Stimulated activated CD4-positive, alpha-beta T cell treated with anti-CD3 and anti-CD28 coated beads, Interleukin-12 subunit alpha, Interleukin-12 subunit beta, amount 100 ng/mL, for 48 hours (primary cell): ENCODE measurements at regions not wholly inside any gene's neighbourhood (a gene's known extent, or its start where the extent isn't known, plus 50 kb on each side); places are given as distances from the start of the nearest gene placed in this dataset.

Experiments
- DNase-seq, 3 donors: peaks; one replicate each; pipeline ENCODE4 v3.0.0-alpha.2; 2020; ENCODE audit warnings: low read depth in 2 of 3, low spot score in 1 of 3

DNA sequence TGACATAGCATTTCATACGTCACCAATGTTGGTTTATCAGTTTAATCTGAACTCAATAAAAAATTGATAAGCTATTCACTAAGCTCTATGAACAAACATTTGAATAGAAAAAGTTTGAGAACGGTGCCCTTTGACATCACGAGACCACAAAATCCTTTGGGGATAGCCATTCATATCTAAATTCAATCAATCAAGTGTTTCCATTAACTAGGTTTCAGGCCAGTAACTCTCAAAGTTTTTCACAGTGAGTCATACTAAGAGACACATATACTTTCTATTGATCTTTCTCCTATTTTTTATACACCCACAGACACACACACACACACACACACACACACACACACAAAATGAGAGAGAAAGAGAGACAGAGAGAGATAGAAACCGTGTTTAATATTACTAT, 235.4 kb upstream of the SNX7 start:
- no peak for DNase-seq

DNA sequence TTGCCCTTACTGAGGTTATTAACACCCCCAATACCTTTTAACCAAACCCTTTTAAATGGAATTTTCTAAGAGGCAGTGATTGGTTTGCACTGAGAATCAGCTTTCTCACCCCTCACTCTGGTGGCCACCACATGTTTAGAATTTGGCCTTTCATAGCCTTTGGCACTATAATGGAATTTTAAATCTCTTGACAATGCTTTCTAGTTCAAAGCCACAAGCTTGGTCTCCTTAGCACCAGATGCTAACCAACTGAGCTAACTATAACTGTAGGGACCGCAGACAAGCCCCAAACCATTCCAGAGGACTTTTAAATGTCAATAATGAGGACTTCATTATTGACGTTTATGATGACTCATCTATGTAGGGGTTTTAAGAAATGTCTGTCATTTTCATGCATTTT, 238.7 kb upstream of the SNX7 start:
- DNase-seq, result no peak

DNA sequence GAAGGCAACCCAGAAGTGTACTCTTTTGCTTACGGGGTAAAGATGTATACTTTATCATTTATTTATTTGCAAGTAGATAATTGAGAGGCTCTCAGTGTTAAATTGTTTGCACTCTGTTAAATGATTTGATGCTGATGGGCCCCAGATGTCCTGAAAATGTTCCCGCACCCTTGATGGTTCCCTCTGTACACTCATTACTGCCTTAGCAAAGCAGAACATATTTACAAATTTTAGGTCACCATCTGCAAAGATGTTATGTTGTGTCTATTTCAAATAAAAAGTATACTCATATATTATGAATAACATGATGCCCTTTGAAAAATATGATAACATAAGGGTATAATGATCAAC, 240.5 kb upstream of the SNX7 start:
- DNase-seq, result no peak

DNA sequence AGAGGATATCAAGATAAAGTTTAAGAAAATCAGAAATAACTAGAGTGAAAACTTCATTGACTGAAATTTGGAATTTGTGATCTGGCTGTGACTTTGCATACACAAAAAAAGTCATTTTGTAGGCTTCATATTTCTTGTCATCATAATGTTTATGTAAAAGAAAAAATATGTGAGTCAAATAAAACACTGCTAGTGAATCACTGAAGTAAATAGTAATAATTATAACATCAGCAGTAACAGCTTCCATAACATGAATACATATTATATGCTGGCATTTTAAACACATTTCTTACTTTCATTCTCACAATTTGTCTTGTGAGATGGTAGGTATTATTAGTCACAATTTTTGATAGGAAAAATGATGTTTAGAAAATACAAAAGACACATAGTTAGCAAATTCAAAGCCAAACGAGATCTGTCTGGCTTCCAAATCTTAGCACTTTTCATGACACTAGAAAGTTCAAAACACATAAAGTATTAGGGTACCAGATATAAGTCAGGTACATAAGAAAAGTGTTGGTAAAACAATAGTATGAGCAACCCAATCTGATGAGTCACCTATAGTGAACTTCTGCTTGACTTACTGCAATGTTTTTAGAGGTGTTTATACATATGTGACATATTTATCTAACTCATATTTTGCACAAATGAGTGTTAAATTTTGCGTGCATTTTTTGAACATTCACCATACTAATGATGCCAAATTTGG, 241.0 kb upstream of the SNX7 start:
- DNase-seq, result no peak

DNA sequence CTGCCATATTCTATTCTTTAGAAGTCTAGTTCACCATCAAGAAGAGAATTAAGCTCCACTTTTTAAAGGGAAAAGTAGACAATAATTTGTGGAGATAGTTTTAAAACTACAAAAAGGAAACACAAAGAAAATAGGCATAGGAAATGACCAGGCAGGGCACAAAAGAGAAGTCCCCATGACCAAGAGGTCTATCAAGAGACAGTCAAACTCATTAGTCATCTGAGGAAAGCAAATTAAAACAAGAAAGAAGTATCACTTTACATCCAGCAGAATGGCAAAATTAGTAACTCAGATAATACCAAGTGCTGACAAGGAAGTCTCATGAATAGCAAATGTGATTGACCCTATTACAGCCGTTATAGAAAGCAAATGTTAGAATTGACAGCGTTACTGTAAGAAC, 243.7 kb upstream of the SNX7 start:
- no peak for DNase-seq

DNA sequence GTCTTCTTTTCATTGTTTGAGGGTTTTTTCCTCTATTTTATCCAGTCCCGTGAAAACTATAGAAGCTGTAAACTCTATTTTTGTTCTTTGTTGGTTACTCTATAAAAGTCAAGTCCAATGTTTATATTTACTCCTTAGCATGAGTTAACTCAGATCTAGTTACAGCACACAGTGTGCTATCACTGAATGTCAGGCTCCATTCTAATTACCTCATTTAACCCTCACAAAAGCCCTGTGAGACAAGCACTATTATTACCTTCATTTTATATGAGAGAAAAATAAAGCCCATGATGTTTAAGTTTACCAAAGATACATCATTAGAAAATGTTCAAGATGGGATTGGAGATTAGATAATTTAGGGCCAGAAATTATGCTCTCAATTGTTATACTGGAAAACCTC, 251.4 kb upstream of the SNX7 start:
- DNase-seq, result no peak

DNA sequence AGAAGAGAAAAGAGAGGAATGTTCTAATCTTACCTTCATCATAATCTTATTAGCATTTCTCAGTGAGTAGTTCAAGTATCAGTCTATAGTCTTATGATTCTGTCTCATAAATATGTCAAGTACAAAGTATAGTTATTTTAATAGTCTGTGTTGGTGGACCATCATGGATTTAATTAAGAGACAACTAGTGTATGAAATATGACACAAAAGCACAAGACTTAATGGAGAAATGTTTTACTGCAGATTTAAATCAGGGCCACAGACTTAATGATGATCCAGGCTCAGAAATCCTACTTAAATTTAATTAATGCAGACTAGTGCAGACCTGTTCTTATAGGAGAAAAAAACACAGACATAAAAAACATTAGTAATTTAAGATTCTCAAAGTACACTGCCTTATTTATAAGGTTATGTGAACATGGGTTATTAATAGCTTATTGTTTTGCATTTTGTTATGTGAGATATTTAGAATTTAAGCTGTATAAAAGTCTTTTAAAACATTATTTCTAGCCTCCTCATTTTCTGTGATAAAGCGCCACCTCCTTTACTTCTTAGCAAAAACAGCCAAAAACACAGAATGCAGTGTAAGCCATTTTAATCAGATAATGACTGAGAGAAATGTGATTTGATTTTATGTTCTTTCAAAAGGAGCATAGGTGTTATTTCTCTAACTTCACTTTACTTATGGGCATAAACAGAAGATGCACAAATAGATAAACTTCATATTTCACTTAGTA, 255.0 kb upstream of the SNX7 start:
- no peak for DNase-seq

DNA sequence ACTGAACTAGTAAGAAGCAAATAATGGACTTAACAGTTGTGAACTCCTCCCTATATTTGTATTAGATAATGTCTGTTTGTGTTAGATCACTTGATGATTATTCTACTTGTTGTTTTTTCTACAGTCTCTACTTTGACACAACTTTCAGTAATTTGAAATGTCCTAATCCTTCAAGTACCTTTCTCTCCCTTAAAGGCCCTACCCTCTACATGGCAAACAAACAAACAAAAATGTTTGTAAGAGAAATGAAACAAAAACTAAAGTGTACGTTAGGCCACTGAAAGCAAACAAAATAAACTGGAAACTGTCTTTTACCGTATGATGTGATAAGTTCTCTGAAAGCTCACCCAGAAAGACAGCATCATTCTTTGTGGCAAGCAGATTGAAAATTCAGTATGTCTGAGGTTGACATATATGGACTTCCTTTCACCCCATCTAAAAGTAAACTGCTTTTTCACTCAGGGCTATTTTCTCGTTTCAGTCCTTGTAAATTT, 255.9 kb upstream of the SNX7 start:
- DNase-seq, result no peak

DNA sequence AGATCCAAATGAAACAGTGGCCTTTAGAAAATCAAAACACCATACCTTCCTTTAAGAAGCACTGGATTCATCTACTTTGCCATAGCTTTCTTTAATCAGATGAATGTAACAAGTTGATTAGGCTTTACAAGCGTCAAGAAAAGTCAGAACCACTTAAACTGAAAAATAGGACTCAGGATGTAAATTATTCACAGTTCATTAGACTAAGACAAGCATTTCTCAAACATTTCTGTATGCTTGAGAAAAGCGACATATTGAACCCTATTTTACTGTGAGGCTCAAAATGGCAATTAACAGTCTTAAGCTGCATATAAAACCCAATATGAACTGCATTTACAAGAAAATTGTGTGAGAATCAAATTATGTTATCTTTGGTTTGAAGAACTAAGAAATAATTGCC, 256.7 kb upstream of the SNX7 start:
- no peak for DNase-seq

DNA sequence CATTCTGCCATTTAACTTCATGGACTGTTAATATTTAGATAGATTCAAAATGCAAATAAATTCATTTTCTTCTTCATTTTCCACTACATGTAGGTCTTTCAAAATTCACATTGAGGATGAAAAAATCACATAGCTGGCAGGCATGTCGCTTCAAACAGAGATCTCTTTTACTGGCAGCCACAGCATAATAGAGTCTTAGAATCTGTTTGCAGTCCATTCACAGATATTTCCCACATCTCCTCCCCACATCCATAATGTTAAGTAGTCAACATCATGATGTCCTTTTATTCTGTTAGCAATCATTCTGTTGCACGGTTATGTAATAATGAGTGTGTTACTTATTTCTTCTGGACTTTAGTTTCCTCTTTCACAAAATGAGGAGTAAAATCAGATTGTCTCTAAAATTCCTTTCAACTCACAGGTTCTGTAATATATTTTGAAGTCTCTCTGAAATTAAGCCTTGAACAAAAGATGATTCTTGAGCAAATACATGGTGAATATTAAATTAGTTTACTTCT, 257.5 kb upstream of the SNX7 start:
- no peak for DNase-seq

DNA sequence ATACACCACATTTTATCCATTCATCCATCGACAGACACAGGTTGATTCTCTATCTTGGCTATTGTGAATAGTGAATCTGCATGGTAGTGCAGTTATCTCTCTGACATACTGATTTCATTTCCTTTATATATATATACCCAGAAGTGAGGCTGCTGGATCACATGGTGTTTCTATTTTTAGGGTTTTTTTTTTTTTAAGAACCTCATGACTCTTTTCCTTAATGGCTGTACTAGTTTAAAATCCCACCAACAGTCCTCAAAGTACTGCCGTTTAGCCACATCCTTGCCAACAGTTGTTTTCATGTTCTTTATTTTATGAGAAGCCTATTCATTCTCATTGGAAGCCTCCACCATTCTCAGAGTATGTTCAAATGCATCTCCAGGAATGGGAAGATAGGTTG, 258.7 kb upstream of the SNX7 start:
- DNase-seq, result no peak

DNA sequence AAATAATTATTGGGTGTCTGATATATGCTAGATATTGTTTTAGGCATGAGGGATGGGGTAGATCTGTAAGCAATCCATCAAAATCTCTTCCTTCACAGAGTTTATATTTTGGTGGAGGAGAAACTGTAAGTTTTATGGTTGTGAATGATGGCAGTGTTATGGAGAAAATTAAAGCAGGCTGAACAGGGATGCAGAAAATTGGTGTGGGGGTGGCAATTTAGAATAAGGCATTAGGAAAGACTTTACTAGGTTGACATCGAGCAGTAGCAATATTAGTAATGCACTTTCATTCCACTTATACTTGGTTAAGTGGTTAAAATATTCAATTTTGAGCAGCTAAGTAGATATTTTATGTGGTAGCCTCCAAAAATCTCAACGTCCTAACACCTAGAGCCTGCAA, 261.1 kb upstream of the SNX7 start:
- no peak for DNase-seq

DNA sequence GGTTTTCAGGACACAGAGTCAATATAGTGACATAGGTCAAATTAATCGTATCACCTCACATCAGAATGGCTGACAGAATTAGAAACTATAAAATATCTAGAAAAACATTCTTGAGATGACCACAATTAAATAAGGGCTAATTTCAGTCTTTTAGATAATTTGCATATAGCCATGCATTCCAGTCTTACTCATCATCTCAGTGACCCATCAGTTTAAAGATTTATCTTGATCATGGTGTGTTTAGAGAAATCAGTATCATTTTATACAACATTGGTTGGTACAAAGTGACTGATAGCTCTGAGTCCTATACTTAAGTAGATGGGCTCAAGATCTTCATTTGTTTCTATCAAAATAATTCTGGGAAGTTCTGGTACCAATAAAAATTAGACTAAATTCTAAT, 262.3 kb upstream of the SNX7 start:
- DNase-seq, result no peak

DNA sequence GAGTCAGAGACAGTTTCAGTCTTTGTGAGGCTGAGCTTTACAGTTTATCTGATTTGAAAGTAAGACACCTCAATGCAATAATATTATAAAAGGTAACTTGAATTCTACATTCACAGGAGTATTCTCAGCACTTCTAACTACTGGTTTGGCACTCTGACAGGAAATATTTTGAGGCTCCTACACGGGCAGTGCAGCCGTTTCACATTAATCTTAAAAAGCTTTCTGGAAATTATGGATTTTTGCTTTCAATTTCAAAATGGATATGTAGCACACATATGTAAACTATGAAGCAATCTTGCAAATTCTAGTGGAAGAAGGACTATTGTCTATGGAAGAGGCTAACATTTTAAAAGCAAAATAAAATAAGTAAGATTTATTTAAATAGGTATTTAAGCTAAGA, 262.9 kb upstream of the SNX7 start:
- DNase-seq, result no peak

DNA sequence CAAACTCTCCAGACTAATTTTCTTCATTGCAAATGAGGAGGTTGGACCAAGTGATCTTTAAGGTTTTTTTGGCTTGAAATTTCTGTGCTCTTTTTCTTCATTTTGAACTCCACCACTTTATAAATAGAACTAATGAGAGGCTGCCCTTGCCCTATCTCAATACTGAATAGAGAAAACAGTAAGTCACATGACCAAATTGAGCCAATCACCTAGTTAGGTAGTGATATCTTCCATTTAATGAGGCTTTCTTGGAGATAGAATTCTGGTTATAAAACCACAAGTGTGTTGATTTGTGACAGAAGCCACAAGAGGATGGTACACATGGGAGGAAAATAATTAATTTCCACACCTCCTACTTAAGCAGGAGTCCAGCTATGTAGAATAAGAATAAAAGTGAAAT, 263.4 kb upstream of the SNX7 start:
- DNase-seq, result no peak

DNA sequence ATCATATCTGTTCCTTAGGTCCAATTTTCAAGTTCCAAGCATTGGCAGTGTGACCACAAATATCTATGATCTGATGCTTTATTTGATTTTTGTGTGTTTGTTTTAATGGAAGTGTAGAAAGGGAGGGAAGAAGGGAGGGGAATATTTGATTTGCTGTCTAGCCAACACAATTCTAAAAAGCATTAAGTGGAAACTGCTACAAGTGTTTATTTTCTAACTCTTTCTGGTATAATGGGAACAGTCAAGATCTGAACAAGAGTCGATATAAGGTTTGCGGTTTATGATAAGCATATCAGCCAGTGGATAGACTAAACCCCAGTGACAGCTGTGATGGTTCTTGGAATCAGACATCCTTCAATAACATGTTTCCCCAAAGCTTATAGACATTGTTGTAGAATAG, 267.8 kb upstream of the SNX7 start:
- DNase-seq, result no peak

DNA sequence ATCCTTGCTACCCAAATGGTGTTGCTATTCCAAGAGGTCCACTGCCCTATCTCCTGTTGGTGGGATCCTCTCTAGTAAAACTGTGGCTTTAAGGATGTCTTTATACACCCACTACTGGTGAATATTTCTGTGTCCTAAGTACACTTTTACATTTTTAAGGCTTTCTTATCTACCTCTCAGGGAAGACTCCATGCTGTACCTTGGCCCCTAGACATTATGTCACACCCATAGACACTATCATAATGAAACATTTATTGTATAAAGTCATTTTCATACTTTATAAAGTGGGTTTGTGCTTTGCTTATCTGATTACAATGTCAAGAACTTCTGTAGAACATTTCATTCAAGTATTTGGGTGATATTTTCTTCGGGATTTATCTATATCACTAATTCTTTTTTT, 270.3 kb upstream of the SNX7 start:
- DNase-seq, result no peak

DNA sequence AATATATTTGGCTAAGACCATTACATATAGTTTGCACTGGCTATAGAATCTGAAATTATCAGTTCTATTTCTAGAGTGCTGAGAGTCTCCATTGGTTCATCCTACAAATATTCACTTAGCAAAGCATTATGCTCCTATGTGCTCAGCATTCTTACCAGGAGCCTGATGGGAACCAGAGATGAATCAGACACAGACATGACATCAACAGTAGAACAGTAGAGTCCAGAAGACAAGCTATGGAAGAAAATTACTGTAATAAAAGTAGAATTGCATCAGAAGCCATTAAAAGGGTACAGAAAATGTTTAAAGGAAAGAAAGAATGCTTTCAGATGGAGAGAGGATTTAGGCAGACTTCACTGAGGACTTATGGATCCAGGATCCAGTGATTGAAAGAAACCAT, 271.7 kb upstream of the SNX7 start:
- DNase-seq, result no peak

DNA sequence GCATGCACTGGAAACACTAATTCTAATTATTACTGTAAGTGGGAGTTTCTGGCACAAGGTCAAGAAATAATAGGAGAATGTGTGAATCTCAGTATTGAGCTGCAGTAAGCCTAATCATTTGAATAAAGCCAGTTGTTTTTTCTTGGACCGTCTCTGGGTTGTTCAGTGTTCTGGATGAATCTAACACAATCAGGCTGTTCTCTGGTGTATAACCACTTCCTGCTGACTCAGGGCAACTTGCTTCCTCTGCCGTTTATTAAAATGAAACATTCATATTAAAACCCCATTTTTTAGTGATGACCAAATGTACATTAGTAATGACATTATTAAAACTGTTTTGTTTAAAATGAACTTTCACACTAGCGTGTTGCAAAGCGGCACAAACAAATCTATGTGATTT, 273.1 kb upstream of the SNX7 start:
- DNase-seq, result no peak

DNA sequence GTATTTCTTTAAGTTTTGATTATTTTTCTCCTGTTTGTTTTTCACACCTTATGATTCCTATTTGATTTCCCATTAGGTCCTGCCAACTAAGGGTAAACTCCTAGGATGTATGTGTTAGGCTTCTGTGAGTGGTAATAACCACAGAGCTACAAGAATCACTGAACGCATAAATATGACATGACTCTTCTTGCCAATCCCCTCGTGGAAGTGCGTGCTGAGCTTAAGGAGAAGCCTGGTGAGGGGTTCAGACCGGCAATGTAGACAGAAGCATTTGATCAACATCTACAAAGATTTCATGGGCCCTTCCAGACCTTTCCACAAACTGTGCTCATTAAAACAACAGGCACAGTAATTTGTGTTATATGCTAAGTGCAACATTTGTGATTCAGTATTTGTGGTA, 273.8 kb upstream of the SNX7 start:
- DNase-seq, result no peak

DNA sequence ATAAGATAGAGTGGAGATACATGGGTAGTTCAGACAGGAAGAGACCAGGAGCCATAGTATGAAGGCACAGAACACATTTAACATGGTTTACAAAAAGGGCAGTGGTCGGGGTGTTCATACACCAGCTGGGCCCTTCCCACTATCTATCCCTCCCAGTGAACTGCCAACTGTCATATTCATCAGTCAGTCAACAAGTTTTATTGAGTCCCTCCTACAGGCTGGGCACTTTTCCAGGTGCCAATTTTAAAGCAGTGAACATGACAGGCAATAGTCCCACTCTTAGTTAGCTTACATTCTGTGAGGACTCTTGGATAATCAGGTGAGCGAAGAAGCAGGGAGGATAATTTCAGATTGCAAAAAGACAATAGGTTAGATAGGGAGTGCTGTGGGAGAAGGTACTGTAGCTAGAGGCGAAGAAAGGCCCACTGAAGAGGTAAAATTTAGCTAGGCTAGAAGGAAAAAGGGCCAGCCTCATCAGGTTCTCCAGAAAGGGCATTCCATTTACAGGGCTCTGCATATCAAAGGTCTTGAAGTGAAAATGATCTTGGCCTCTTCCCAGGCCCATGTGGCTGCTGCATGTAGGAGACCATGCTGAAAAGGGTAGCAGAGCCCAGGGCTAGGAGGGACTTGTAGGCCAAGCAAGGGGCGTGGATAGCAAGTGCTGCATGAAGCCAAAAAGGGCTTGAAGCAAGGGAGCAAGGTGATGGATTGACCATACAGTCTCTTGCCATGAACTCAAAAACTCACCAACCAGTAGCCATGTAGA, 274.7 kb upstream of the SNX7 start:
- DNase-seq, result no peak

DNA sequence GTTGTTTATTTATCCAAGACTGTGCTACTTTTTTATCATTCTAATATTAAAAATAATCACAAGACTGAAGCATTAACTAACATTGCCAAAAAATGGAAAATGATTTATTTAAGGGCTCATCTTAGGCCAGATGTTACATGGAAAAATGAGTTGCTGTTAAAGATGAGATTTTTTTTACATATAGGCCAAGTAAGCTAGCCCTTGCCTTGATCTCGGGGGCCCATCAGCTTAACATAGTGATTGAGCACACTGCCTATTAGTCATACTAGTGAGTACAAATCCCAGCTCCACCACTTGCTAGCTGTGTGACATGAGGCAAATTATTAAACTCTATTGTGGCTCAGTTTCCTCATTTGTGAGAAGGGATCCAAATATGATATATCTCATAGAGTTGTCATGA, 275.9 kb upstream of the SNX7 start:
- no peak for DNase-seq
